ENCODE measurements at regions not wholly inside any gene's neighbourhood (a gene's known extent, or its start where the extent isn't known, plus 50 kb on each side); places are given as distances from the start of the nearest gene placed in this dataset.

DNA sequence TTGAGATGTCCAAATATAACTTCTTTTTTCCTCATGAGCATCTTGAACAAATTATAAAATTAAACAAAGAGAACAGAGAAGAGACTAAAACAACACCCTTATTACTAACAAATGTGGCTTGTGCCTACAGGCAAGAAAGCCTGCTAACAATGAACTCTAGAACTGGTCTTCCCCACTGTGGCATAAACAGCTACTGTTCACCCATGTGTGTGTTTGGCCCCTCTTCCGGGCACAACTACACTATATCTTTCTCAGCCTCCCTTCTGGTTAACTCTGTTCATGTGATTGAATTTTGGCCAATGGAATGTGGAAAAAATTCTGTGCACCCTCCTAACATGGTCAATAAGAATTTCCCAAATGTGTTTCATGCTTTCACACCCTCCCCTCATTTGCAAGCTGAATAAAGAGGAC, 117.0 kb downstream of the KBTBD2 start:
- no peak overlapping the region for H3K18ac ChIP-seq (ENCODE audit: low read depth, low read length)
- H2AK9ac ChIP-seq (replicated peaks; ENCODE audit: low read depth, low read length, poor library complexity): no peak overlapping the region
- H3K27me3 ChIP-seq (ENCODE audit: control insufficient read depth, insufficient read depth, low read length): no peaks in the 10 kb centered on the region
- H3K79me1 ChIP-seq (ENCODE audit: low read depth in 1 of 2, low read length in 2 of 2): 0 out of 4 replicates have a peak, but pooled peaks cover 0 to 3% of the 10 kb centered on the region in 2 experiments
- no peak overlapping the region for H2BK20ac ChIP-seq (ENCODE audit: low read depth, low read length)
- H3K56ac ChIP-seq (ENCODE audit: extremely low read depth, insufficient read depth, low read length): no peak overlapping the region
- H2AK5ac ChIP-seq (ENCODE audit: low read depth, low read length): no peak overlapping the region
- H4K8ac ChIP-seq (ENCODE audit: low read depth in 2 of 2, low read length in 2 of 2): no peak overlapping the region
- H2BK120ac ChIP-seq (ENCODE audit: low read depth, low read length): no peak overlapping the region
- H2AFZ ChIP-seq (replicated peaks; ENCODE audit: low read length, poor library complexity): no peak overlapping the region
- H3K23ac ChIP-seq (ENCODE audit: low read depth, low read length): no peak overlapping the region
- WGBS, 2 experiments (ENCODE audit: extremely low coverage in 2 of 2, insufficient read length in 1 of 2): no CpG with 5 or more reads among the region's 1 CpG
- ChIA-PET POLR2A (ENCODE audit: unreplicated experiment) (no interaction called here), CTCF (no interaction called here)
- no peak overlapping the region for H3K4me3 ChIP-seq (ENCODE audit: insufficient read depth, low read depth, low read length)
- no peak overlapping the region for H3K27ac ChIP-seq (ENCODE audit: insufficient read depth, low read length)
- H3K36me3 ChIP-seq (ENCODE audit: control insufficient read depth, insufficient read depth, low read length): no peaks in the 10 kb centered on the region
- H3K4ac ChIP-seq (ENCODE audit: low read depth, low read length): no peak overlapping the region
- in situ Hi-C loops (cut with MboI; ENCODE audit: low sequenced_read_pairs) (no loop called here), dilution Hi-C loops (cut with HindIII; ENCODE audit: low sequenced_read_pairs, unreplicated experiment) (no loop called here), intact Hi-C loops (cut with micrococcal nuclease) (no loop called here)
- no peak overlapping the region for H4K5ac ChIP-seq (ENCODE audit: low read depth, low read length)
- H4K20me1 ChIP-seq (ENCODE audit: insufficient read depth, low read length): no peaks in the 10 kb centered on the region
- no peak overlapping the region for H3K14ac ChIP-seq (replicated peaks; ENCODE audit: low read depth, low read length)
- no peaks in the 10 kb centered on the region for H3K4me1 ChIP-seq (ENCODE audit: control insufficient read depth, insufficient read depth, low read length)
- H4K91ac ChIP-seq (ENCODE audit: insufficient read depth, low read depth, low read length): no peak overlapping the region
- H3K4me2 ChIP-seq (ENCODE audit: low read depth, low read length): no peak overlapping the region
- DNase-seq (no peak), ATAC-seq (ENCODE audit: low read depth) (no peak)
- no peak for TF ChIP-seq SMC3 (IDR thresholded peaks at IDR 0.05; ENCODE audit: low read depth, low read length)
- TF ChIP-seq RCOR1 (IDR thresholded peaks at IDR 0.05; ENCODE audit: insufficient replicate concordance, low read length): no peak
- TF ChIP-seq MAFK (IDR thresholded peaks at IDR 0.05; ENCODE audit: low read depth, low read length): no peak
- TF ChIP-seq CEBPB (IDR thresholded peaks at IDR 0.05; ENCODE audit: low read depth, low read length): no peak
- TF ChIP-seq, protein P1, sequence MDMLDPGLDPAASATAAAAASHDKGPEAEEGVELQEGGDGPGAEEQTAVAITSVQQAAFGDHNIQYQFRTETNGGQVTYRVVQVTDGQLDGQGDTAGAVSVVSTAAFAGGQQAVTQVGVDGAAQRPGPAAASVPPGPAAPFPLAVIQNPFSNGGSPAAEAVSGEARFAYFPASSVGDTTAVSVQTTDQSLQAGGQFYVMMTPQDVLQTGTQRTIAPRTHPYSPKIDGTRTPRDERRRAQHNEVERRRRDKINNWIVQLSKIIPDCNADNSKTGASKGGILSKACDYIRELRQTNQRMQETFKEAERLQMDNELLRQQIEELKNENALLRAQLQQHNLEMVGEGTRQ (IDR thresholded peaks at IDR 0.05; ENCODE audit: low read depth, low read length): no peak
- TF ChIP-seq MAZ (IDR thresholded peaks at IDR 0.05; ENCODE audit: borderline replicate concordance, low read depth, low read length): no peak
- TF ChIP-seq NFE2L2 (IDR thresholded peaks at IDR 0.05; ENCODE audit: low read depth, low read length): no peak
- TF ChIP-seq, protein P2, sequence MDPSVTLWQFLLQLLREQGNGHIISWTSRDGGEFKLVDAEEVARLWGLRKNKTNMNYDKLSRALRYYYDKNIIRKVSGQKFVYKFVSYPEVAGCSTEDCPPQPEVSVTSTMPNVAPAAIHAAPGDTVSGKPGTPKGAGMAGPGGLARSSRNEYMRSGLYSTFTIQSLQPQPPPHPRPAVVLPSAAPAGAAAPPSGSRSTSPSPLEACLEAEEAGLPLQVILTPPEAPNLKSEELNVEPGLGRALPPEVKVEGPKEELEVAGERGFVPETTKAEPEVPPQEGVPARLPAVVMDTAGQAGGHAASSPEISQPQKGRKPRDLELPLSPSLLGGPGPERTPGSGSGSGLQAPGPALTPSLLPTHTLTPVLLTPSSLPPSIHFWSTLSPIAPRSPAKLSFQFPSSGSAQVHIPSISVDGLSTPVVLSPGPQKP (IDR thresholded peaks at IDR 0.05; ENCODE audit: borderline replicate concordance, low read depth, low read length): no peak
- no peak for TF ChIP-seq CHD1 (IDR thresholded peaks at IDR 0.05; ENCODE audit: low read depth, low read length)
- TF ChIP-seq BHLHE40 (IDR thresholded peaks at IDR 0.05; ENCODE audit: low read depth, low read length): no peak
- TF ChIP-seq, protein P3, sequence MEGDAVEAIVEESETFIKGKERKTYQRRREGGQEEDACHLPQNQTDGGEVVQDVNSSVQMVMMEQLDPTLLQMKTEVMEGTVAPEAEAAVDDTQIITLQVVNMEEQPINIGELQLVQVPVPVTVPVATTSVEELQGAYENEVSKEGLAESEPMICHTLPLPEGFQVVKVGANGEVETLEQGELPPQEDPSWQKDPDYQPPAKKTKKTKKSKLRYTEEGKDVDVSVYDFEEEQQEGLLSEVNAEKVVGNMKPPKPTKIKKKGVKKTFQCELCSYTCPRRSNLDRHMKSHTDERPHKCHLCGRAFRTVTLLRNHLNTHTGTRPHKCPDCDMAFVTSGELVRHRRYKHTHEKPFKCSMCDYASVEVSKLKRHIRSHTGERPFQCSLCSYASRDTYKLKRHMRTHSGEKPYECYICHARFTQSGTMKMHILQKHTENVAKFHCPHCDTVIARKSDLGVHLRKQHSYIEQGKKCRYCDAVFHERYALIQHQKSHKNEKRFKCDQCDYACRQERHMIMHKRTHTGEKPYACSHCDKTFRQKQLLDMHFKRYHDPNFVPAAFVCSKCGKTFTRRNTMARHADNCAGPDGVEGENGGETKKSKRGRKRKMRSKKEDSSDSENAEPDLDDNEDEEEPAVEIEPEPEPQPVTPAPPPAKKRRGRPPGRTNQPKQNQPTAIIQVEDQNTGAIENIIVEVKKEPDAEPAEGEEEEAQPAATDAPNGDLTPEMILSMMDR (conservative IDR thresholded peaks at IDR 0.05; ENCODE audit: low read depth, low read length): no peak
- TF ChIP-seq MXI1 (IDR thresholded peaks at IDR 0.05; ENCODE audit: borderline replicate concordance, low read depth, low read length): no peak
- TF ChIP-seq RFX5 (IDR thresholded peaks at IDR 0.05; ENCODE audit: low read depth, low read length): no peak
- TF ChIP-seq FOS (IDR thresholded peaks at IDR 0.05; ENCODE audit: low read depth, low read length): no peak
- no peak for TF ChIP-seq RAD21 (IDR thresholded peaks at IDR 0.05; ENCODE audit: low read length)
- TF ChIP-seq POLR2A (IDR thresholded peaks at IDR 0.05; ENCODE audit: low read depth, low read length): no peak
- H3K9ac ChIP-seq (ENCODE audit: low read depth, low read length): no peak overlapping the region
- BruUV-seq (replicated peaks): no TSS peak
- no peaks in the 10 kb centered on the region for H3K9me3 ChIP-seq (ENCODE audit: control insufficient read depth, insufficient read depth, low read length)
- H2BK15ac ChIP-seq (ENCODE audit: low read depth, low read length): no peak overlapping the region
- H3K9me1 ChIP-seq (ENCODE audit: insufficient read depth, low read length): no peaks in the 10 kb centered on the region
- no peak overlapping the region for H2BK5ac ChIP-seq (ENCODE audit: low read depth, low read length, poor library complexity, severe bottlenecking)
